ENCODE measurements at regions not wholly inside any gene's neighbourhood (a gene's known extent, or its start where the extent isn't known, plus 50 kb on each side); places are given as distances from the start of the nearest gene placed in this dataset.

- no peak for DNase-seq
Measured at GRCh38 chr6:104301951-104302350, 557.8 kb downstream of the HACE1 start.

- no peak for DNase-seq
Measured at GRCh38 chr6:104286641-104287040, 573.1 kb downstream of the HACE1 start.

GRCh38 chr6:104284872-104285271 is 574.8 kb downstream of the HACE1 start:
- no peak for DNase-seq

GRCh38 chr6:104282581-104282980 is 577.1 kb downstream of the HACE1 start:
- DNase-seq: no peak

GRCh38 chr6:104281370-104281769 is 578.3 kb downstream of the HACE1 start:
- no peak for DNase-seq

- DNase-seq: no peak
Measured at GRCh38 chr6:104268389-104268788, 591.3 kb downstream of the HACE1 start.

- DNase-seq: no peak
Measured at GRCh38 chr6:104266922-104267321, 592.8 kb downstream of the HACE1 start.

- DNase-seq: no peak
Measured at GRCh38 chr6:104256646-104257045, 603.1 kb downstream of the HACE1 start.

- no peak for DNase-seq
Measured at GRCh38 chr6:104253236-104253635, 606.5 kb downstream of the HACE1 start.

- DNase-seq: no peak
Measured at GRCh38 chr6:104252276-104252675, 607.4 kb downstream of the HACE1 start.

GRCh38 chr6:104251651-104252050 is 608.1 kb downstream of the HACE1 start:
- DNase-seq: no peak

GRCh38 chr6:104240865-104241264 is 618.9 kb downstream of the HACE1 start:
- DNase-seq: no peak

- no peak for DNase-seq
Measured at GRCh38 chr6:104239971-104240370, 619.7 kb downstream of the HACE1 start.

GRCh38 chr6:104229057-104229456 is 630.7 kb downstream of the HACE1 start:
- peak; percentile 13 for DNase-seq

GRCh38 chr6:104227508-104227907 is 632.2 kb downstream of the HACE1 start:
- no peak for DNase-seq

- no peak for DNase-seq
Measured at GRCh38 chr6:104226790-104227446, 632.8 kb downstream of the HACE1 start.

- DNase-seq: no peak
Measured at GRCh38 chr6:104218116-104218515, 641.6 kb downstream of the HACE1 start.

GRCh38 chr6:104214901-104215300 is 644.8 kb downstream of the HACE1 start:
- DNase-seq: no peak

GRCh38 chr6:104212977-104213668 is 646.6 kb downstream of the HACE1 start:
- no peak for DNase-seq

GRCh38 chr6:104207635-104208034 is 652.1 kb downstream of the HACE1 start:
- no peak for DNase-seq

GRCh38 chr6:104201557-104201956 is 658.2 kb downstream of the HACE1 start:
- DNase-seq: no peak

- no peak for DNase-seq
Measured at GRCh38 chr6:104187616-104188015, 672.1 kb downstream of the HACE1 start.

- DNase-seq: no peak
Measured at GRCh38 chr6:104186831-104187230, 672.9 kb downstream of the HACE1 start.

GRCh38 chr6:104183816-104184435 is 675.8 kb downstream of the HACE1 start:
- DNase-seq: no peak

Measured in NCI-H2107 (cell line).